ENCODE measurements at regions not wholly inside any gene's neighbourhood (a gene's known extent, or its start where the extent isn't known, plus 50 kb on each side); places are given as distances from the start of the nearest gene placed in this dataset.

- DNase-seq: no peak
Observed at GRCh38 chr16:59195242-59195641, 461.1 kb upstream of the GOT2 start.

GRCh38 chr16:59193637-59194036, 459.5 kb upstream of the GOT2 start:
- no peak for DNase-seq

- peak; percentile 39 to 76 (median 64) for DNase-seq
Observed at GRCh38 chr16:59192551-59193199, 458.6 kb upstream of the GOT2 start.

GRCh38 chr16:59190731-59191130, 456.6 kb upstream of the GOT2 start:
- DNase-seq: no peak

GRCh38 chr16:59188029-59188428, 453.9 kb upstream of the GOT2 start:
- no peak for DNase-seq

- DNase-seq: no peak
Observed at GRCh38 chr16:59181821-59182420, 447.8 kb upstream of the GOT2 start.

- DNase-seq: no peak
Observed at GRCh38 chr16:59180083-59180476, 446.0 kb upstream of the GOT2 start.

GRCh38 chr16:59179446-59180082, 445.4 kb upstream of the GOT2 start:
- DNase-seq: no peak

GRCh38 chr16:59173408-59173831, 439.3 kb upstream of the GOT2 start:
- DNase-seq: no peak

GRCh38 chr16:59170099-59170712, 436.1 kb upstream of the GOT2 start:
- no peak for DNase-seq

GRCh38 chr16:59169168-59169567, 435.1 kb upstream of the GOT2 start:
- no peak for DNase-seq

- DNase-seq: no peak
Observed at GRCh38 chr16:59168461-59169114, 434.5 kb upstream of the GOT2 start.

GRCh38 chr16:59164461-59164860, 430.3 kb upstream of the GOT2 start:
- DNase-seq: peak in 1 of 4 experiments; percentile 3

GRCh38 chr16:59163371-59164055, 429.4 kb upstream of the GOT2 start:
- no peak for DNase-seq

GRCh38 chr16:59161679-59162078, 427.6 kb upstream of the GOT2 start:
- DNase-seq: no peak

GRCh38 chr16:59154295-59154694, 420.2 kb upstream of the GOT2 start:
- DNase-seq: no peak

GRCh38 chr16:59148769-59149155, 414.6 kb upstream of the GOT2 start:
- no peak for DNase-seq

GRCh38 chr16:59148056-59148768, 414.1 kb upstream of the GOT2 start:
- DNase-seq: peak; percentile 2 to 64 (median 49)

- no peak for DNase-seq
Observed at GRCh38 chr16:59146140-59146539, 412.0 kb upstream of the GOT2 start.

- DNase-seq: no peak
Observed at GRCh38 chr16:59144841-59145240, 410.7 kb upstream of the GOT2 start.

- no peak for DNase-seq
Observed at GRCh38 chr16:59144326-59144725, 410.2 kb upstream of the GOT2 start.

- DNase-seq: no peak
Observed at GRCh38 chr16:59126486-59126885, 392.4 kb upstream of the GOT2 start.
